GM23338 (cell line): ENCODE measurements at regions not wholly inside any gene's neighbourhood (a gene's known extent, or its start where the extent isn't known, plus 50 kb on each side); places are given as distances from the start of the nearest gene placed in this dataset.

Experiments used
- CREB1 ChIP-seq: fragments of 250-450 bp; sonication (Bioruptor Pico); IDR thresholded peaks from 2 replicates; pipeline ENCODE4 v1.5.0; 2020; ENCODE audit warnings: low read depth, mild to moderate bottlenecking, moderate library complexity
- CTCF ChIP-seq, 2 experiments: fragments of 200-600 bp in 1 of 2; sonication (generic) in 1 of 2; conservative IDR thresholded peaks; 2 replicates each; pipeline versions ENCODE4 v1.5.1 to v1.6.1; 2016 to 2017; ENCODE audit warnings: antibody characterized with exemption in 2 of 2, low read depth in 2 of 2, mild to moderate bottlenecking in 2 of 2, moderate library complexity in 1 of 2
- EZH2 ChIP-seq: fragments of 200-600 bp; sonication (generic); IDR thresholded peaks from one replicate; pipeline ENCODE4 v1.8.0; 2017; ENCODE audit warnings: antibody characterized with exemption, mild to moderate bottlenecking, low read depth; ENCODE audit not compliant: unreplicated experiment
- EZH2phosphoT487 ChIP-seq: fragments of 200-600 bp; sonication (generic); IDR thresholded peaks from one replicate; pipeline ENCODE4 v1.8.1; 2018; ENCODE audit warnings: antibody characterized with exemption; ENCODE audit not compliant: unreplicated experiment
- JUNB ChIP-seq: IDR thresholded peaks from one replicate; pipeline ENCODE4 v1.6.1; 2016; ENCODE audit warnings: antibody characterized with exemption; ENCODE audit not compliant: unreplicated experiment
- POLR2AphosphoS5 ChIP-seq: IDR thresholded peaks from 2 replicates; pipeline ENCODE4 v1.6.1; 2016; ENCODE audit warnings: antibody characterized with exemption, low read depth
- REST ChIP-seq: IDR thresholded peaks from one replicate; pipeline ENCODE4 v1.6.1; 2018; ENCODE audit warnings: antibody characterized with exemption; ENCODE audit not compliant: unreplicated experiment
- STAT1 ChIP-seq: IDR thresholded peaks from one replicate; pipeline ENCODE4 v1.6.1; 2016; ENCODE audit warnings: antibody characterized with exemption; ENCODE audit not compliant: unreplicated experiment
- ZNF331 ChIP-seq: fragments of 250-450 bp; sonication (Bioruptor Pico); IDR thresholded peaks from 2 replicates; pipeline ENCODE4 v1.5.0; 2020; ENCODE audit warnings: low read depth, mild to moderate bottlenecking, moderate library complexity
- TF ChIP-seq, protein P1 (sequence below): fragments of 250-450 bp; sonication (Bioruptor Pico); IDR thresholded peaks from 2 replicates; pipeline ENCODE4 v1.5.0; 2020; ENCODE audit warnings: mild to moderate bottlenecking, moderate library complexity

DNA sequence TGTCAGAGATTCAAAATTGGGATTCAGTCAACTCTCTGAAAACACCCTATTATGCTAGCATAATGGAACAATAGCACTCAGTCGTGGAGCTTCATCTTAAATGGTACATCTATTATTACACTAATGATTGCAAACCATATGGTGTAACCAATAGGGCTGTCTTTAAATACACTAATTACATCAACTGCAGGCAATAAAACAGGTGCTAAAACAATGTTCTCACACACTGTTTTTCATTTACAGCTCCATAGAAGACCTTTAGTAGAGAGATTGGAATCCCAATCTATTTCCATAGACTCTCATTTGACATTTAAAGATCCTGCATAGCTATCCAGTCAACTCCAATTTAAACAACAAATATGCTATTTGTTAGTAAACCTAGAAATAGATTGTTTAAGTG, 1917.4 kb downstream of the OLFM4 start:
- no peak for TF ChIP-seq CTCF (conservative IDR thresholded peaks at IDR 0.05; ENCODE audit: low read depth in 2 of 2)
- no peak for TF ChIP-seq POLR2AphosphoS5
- no peak for TF ChIP-seq EZH2phosphoT487
- no peak for TF ChIP-seq JUNB
- TF ChIP-seq EZH2, result no peak
- TF ChIP-seq STAT1, result no peak
- TF ChIP-seq CREB1 (CRISPR knock-in tag), result no peak
- no peak for TF ChIP-seq REST
- no peak for TF ChIP-seq ZNF331
- TF ChIP-seq, protein P1, sequence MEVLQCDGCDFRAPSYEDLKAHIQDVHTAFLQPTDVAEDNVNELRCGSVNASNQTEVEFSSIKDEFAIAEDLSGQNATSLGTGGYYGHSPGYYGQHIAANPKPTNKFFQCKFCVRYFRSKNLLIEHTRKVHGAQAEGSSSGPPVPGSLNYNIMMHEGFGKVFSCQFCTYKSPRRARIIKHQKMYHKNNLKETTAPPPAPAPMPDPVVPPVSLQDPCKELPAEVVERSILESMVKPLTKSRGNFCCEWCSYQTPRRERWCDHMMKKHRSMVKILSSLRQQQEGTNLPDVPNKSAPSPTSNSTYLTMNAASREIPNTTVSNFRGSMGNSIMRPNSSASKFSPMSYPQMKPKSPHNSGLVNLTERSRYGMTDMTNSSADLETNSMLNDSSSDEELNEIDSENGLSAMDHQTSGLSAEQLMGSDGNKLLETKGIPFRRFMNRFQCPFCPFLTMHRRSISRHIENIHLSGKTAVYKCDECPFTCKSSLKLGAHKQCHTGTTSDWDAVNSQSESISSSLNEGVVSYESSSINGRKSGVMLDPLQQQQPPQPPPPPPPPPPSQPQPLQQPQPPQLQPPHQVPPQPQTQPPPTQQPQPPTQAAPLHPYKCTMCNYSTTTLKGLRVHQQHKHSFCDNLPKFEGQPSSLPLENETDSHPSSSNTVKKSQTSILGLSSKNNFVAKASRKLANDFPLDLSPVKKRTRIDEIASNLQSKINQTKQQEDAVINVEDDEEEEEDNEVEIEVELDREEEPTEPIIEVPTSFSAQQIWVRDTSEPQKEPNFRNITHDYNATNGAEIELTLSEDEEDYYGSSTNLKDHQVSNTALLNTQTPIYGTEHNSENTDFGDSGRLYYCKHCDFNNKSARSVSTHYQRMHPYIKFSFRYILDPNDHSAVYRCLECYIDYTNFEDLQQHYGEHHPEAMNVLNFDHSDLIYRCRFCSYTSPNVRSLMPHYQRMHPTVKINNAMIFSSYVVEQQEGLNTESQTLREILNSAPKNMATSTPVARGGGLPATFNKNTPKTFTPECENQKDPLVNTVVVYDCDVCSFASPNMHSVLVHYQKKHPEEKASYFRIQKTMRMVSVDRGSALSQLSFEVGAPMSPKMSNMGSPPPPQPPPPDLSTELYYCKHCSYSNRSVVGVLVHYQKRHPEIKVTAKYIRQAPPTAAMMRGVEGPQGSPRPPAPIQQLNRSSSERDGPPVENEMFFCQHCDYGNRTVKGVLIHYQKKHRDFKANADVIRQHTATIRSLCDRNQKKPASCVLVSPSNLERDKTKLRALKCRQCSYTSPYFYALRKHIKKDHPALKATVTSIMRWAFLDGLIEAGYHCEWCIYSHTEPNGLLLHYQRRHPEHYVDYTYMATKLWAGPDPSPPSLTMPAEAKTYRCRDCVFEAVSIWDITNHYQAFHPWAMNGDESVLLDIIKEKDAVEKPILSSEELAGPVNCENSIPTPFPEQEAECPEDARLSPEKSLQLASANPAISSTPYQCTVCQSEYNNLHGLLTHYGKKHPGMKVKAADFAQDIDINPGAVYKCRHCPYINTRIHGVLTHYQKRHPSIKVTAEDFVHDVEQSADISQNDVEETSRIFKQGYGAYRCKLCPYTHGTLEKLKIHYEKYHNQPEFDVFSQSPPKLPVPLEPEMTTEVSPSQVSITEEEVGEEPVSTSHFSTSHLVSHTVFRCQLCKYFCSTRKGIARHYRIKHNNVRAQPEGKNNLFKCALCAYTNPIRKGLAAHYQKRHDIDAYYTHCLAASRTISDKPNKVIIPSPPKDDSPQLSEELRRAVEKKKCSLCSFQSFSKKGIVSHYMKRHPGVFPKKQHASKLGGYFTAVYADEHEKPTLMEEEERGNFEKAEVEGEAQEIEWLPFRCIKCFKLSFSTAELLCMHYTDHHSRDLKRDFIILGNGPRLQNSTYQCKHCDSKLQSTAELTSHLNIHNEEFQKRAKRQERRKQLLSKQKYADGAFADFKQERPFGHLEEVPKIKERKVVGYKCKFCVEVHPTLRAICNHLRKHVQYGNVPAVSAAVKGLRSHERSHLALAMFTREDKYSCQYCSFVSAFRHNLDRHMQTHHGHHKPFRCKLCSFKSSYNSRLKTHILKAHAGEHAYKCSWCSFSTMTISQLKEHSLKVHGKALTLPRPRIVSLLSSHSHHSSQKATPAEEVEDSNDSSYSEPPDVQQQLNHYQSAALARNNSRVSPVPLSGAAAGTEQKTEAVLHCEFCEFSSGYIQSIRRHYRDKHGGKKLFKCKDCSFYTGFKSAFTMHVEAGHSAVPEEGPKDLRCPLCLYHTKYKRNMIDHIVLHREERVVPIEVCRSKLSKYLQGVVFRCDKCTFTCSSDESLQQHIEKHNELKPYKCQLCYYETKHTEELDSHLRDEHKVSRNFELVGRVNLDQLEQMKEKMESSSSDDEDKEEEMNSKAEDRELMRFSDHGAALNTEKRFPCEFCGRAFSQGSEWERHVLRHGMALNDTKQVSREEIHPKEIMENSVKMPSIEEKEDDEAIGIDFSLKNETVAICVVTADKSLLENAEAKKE (CRISPR knock-in tag), result peak; percentile 27; the same call in 1 of the 2 replicates
